Endothelial cell of umbilical vein (primary cell): ENCODE measurements at regions not wholly inside any gene's neighbourhood (a gene's known extent, or its start where the extent isn't known, plus 50 kb on each side); places are given as distances from the start of the nearest gene placed in this dataset.

ENCODE experiments used
- BruUV-seq: library from RNA; stranded (reverse); fragments of 400-500 nt; replicated peaks from 2 replicates; lab custom pipeline; 2021; lab: Mats Ljungman, UMichigan
- CTCF ChIA-PET: fragments of 300-600, 350-600 bp; sonication (Branson Sonifier 250); formaldehyde crosslinking; loops from one replicate; lab custom pipeline; 2021; ENCODE audit warnings: antibody characterized with exemption, inconsistent platforms; lab: Charles Lee
- POLR2A ChIA-PET: fragments of 300-600, 350-600 bp; sonication (Branson Sonifier 250); formaldehyde crosslinking; loops from one replicate; lab custom pipeline; 2021; ENCODE audit warnings: antibody characterized with exemption, inconsistent platforms; lab: Charles Lee
- DNase-seq: peaks from one replicate; pipeline ENCODE4 v3.0.0-alpha.2; 2011; ENCODE audit warnings: low read depth, low spot score
- FAIRE-seq: peaks from 2 replicates; lab custom pipeline; 2011; peaks lifted over from hg19 to GRCh38; lab: Jason Lieb, UNC
- H2AFZ ChIP-seq: 2 replicates; pipeline ENCODE4 v1.6.0; 2012; ENCODE audit warnings: low read depth, low read length, control low read depth, inconsistent platforms
- H3K27ac ChIP-seq: 2 replicates; pipeline ENCODE4 v1.5.1; 2011; ENCODE audit warnings: low read depth, mild to moderate bottlenecking, control low read depth, low read length, moderate library complexity; ENCODE audit not compliant: insufficient read depth
- H3K27me3 ChIP-seq, 2 experiments: 2 replicates each; pipeline versions ENCODE4 v1.6.0 to v1.6.1; 2011; ENCODE audit warnings: low read length in 2 of 2, mixed read lengths in 1 of 2; ENCODE audit not compliant: control insufficient read depth in 2 of 2, insufficient read depth in 2 of 2
- H3K36me3 ChIP-seq, 2 experiments: 2 replicates in 1 of 2; 3 replicates in 1 of 2; pipeline ENCODE4 v1.5.1; 2011; ENCODE audit warnings: low read length in 2 of 2, mild to moderate bottlenecking in 1 of 2, moderate library complexity in 1 of 2; ENCODE audit not compliant: control insufficient read depth in 2 of 2, insufficient read depth in 2 of 2; ENCODE audit errors: extremely low read depth in 1 of 2
- H3K4me1 ChIP-seq: 3 replicates; pipeline ENCODE4 v1.5.1; 2011; ENCODE audit warnings: mild to moderate bottlenecking, low read length; ENCODE audit not compliant: control insufficient read depth, insufficient read depth; ENCODE audit errors: extremely low read depth
- H3K4me2 ChIP-seq: 2 replicates; pipeline ENCODE4 v1.6.1; 2011; ENCODE audit warnings: low read length, control low read depth, mixed read lengths; ENCODE audit not compliant: insufficient read depth
- H3K4me3 ChIP-seq, 3 experiments: fragments of 200-600 bp in 1 of 3; sonication (generic), shearing (Covaris generic) in 1 of 3; replicated peaks in 1 of 3; 2 replicates each; pipeline ENCODE4 v1.5.1; 2011 to 2016; ENCODE audit warnings: control low read depth in 3 of 3, low read length in 3 of 3, mild to moderate bottlenecking in 2 of 3, inconsistent platforms in 1 of 3, low read depth in 1 of 3, moderate library complexity in 1 of 3; ENCODE audit not compliant: insufficient read depth in 1 of 3
- H3K79me2 ChIP-seq: 2 replicates; pipeline ENCODE4 v1.6.0; 2012; ENCODE audit warnings: low read length, inconsistent platforms; ENCODE audit not compliant: control insufficient read depth, insufficient read depth
- H3K9ac ChIP-seq: replicated peaks from 2 replicates; pipeline ENCODE3; 2011; ENCODE audit warnings: low read length, control low read depth; ENCODE audit not compliant: insufficient read depth; ENCODE audit errors: extremely low read depth
- H3K9me1 ChIP-seq: replicated peaks from 3 replicates; pipeline ENCODE4 v1.6.0; 2011; ENCODE audit warnings: mild to moderate bottlenecking, low read length; ENCODE audit not compliant: control insufficient read depth, insufficient read depth; ENCODE audit errors: extremely low read depth
- H3K9me3 ChIP-seq: replicated peaks from 2 replicates; pipeline ENCODE4 v1.5.1; 2012; ENCODE audit warnings: low read length, inconsistent platforms; ENCODE audit not compliant: control insufficient read depth, insufficient read depth
- H4K20me1 ChIP-seq: replicated peaks from 2 replicates; pipeline ENCODE3; 2011; ENCODE audit warnings: mild to moderate bottlenecking, low read length; ENCODE audit not compliant: control insufficient read depth, insufficient read depth; ENCODE audit errors: extremely low read depth
- EZH2 ChIP-seq: IDR thresholded peaks from 2 replicates; pipeline ENCODE4 v1.6.1; 2012; ENCODE audit warnings: borderline replicate concordance, low read depth, mild to moderate bottlenecking, moderate library complexity, low read length, inconsistent platforms; ENCODE audit not compliant: severe bottlenecking
- FOS ChIP-seq: IDR thresholded peaks from 2 replicates; pipeline ENCODE4 v1.6.1; 2011; ENCODE audit warnings: mild to moderate bottlenecking, low read length, moderate library complexity, borderline replicate concordance; ENCODE audit not compliant: insufficient read depth
- GATA2 ChIP-seq: IDR thresholded peaks from 2 replicates; pipeline ENCODE4 v1.7.0; 2011; ENCODE audit warnings: low read depth, mild to moderate bottlenecking, moderate library complexity, mixed read lengths, low read length; ENCODE audit not compliant: insufficient read length, insufficient read depth
- JUN ChIP-seq: IDR thresholded peaks from 2 replicates; pipeline ENCODE4 v1.6.1; 2011; ENCODE audit warnings: borderline replicate concordance, low read depth; ENCODE audit not compliant: insufficient read length, insufficient read depth
- MAX ChIP-seq: IDR thresholded peaks from 2 replicates; pipeline ENCODE4 v1.6.1; 2011; ENCODE audit not compliant: insufficient read depth, insufficient read length
- MYC ChIP-seq: IDR thresholded peaks from one replicate; pipeline ENCODE4 v1.6.1; 2011; ENCODE audit warnings: mild to moderate bottlenecking, low read depth, low read length
- POLR2A ChIP-seq: IDR thresholded peaks from 2 replicates; pipeline ENCODE4 v1.6.1; 2012; ENCODE audit warnings: low read depth, mild to moderate bottlenecking, control low read depth, low read length
- POLR2AphosphoS5 ChIP-seq: IDR thresholded peaks from 2 replicates; pipeline ENCODE4 v1.6.1; 2012; ENCODE audit warnings: low read depth, mild to moderate bottlenecking, control low read depth, low read length, moderate library complexity; ENCODE audit not compliant: insufficient read depth
- dilution Hi-C: fragments of 300-500 bp; cut with MboI; formaldehyde crosslinking; loops from one replicate; pipeline ENCODE4 v1.15.0; 2019; ENCODE audit warnings: low sequenced_read_pairs; ENCODE audit not compliant: extremely low pct_ligation_motif_present
- intact Hi-C: fragments of 100-400 bp; cut with micrococcal nuclease; formaldehyde crosslinking; loops from one replicate; pipeline ENCODE4 v1.10.0; 2022
- TF ChIP-seq, protein P1 (sequence below), 2 donors: IDR thresholded peaks; 1 replicate in 1 of 2; 2 replicates in 1 of 2; pipeline ENCODE4 v1.5.1; 2011; ENCODE audit warnings: low read length in 2 of 2, mild to moderate bottlenecking in 2 of 2, moderate library complexity in 2 of 2, control low read depth in 1 of 2, inconsistent platforms in 1 of 2, low read depth in 1 of 2; ENCODE audit not compliant: insufficient read depth in 1 of 2; ENCODE audit errors: extremely low read depth in 1 of 2

GRCh38 chr14:104422837-104423681, 156.5 kb upstream of the C14orf180 start:
- no TSS peak for BruUV-seq
- Histone ChIP-seq H3K4me3 (no peak overlapping the region), H3K9me1 (no peaks in the 10 kb centered on the region), H3K27me3 (no peaks in the 10 kb centered on the region), H2AFZ (no peak overlapping the region), H3K79me2 (no peaks in the 10 kb centered on the region), H4K20me1 (no peaks in the 10 kb centered on the region), H3K36me3 (no peaks in the 10 kb centered on the region), H3K4me2 (no peak overlapping the region), H3K27ac (no peak overlapping the region), H3K4me1 (no peaks in the 10 kb centered on the region), H3K9me3 (no peaks in the 10 kb centered on the region), H3K9ac (no peak overlapping the region)
- CTCF ChIA-PET = no interaction called here
- POLR2A ChIA-PET = no interaction called here
- no peak for FAIRE-seq
- dilution Hi-C loops = no loop called here
- intact Hi-C loops = no loop called here
- no peak for TF ChIP-seq GATA2
- TF ChIP-seq, protein P1, sequence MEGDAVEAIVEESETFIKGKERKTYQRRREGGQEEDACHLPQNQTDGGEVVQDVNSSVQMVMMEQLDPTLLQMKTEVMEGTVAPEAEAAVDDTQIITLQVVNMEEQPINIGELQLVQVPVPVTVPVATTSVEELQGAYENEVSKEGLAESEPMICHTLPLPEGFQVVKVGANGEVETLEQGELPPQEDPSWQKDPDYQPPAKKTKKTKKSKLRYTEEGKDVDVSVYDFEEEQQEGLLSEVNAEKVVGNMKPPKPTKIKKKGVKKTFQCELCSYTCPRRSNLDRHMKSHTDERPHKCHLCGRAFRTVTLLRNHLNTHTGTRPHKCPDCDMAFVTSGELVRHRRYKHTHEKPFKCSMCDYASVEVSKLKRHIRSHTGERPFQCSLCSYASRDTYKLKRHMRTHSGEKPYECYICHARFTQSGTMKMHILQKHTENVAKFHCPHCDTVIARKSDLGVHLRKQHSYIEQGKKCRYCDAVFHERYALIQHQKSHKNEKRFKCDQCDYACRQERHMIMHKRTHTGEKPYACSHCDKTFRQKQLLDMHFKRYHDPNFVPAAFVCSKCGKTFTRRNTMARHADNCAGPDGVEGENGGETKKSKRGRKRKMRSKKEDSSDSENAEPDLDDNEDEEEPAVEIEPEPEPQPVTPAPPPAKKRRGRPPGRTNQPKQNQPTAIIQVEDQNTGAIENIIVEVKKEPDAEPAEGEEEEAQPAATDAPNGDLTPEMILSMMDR (IDR thresholded peaks at IDR 0.05; ENCODE audit: extremely low read depth in 1 of 2, insufficient read depth in 1 of 2, low read depth in 1 of 2, low read length in 2 of 2) = no peak
- no peak for DNase-seq

GRCh38 chr14:104423701-104424405, 155.7 kb upstream of the C14orf180 start:
- intact Hi-C loops = no loop called here

More at GRCh38 chr14:104423701-104424405, 155.7 kb upstream of the C14orf180 start:
- H3K79me2 ChIP-seq = no peaks in the 10 kb centered on the region
- H3K27me3 ChIP-seq = no peaks in the 10 kb centered on the region
- ChIA-PET CTCF (no interaction called here), POLR2A (no interaction called here)
- no peak overlapping the region for H3K4me3 ChIP-seq
- TF ChIP-seq MYC (no peak), FOS (no peak), POLR2AphosphoS5 (no peak), MAX (no peak), EZH2 (no peak), GATA2 (no peak), POLR2A (no peak), JUN (no peak)
- TF ChIP-seq, protein P1 (IDR thresholded peaks at IDR 0.05; ENCODE audit: extremely low read depth in 1 of 2, insufficient read depth in 1 of 2, low read depth in 1 of 2, low read length in 2 of 2) = no peak
- H3K4me1 ChIP-seq = no peaks in the 10 kb centered on the region
- no peaks in the 10 kb centered on the region for H3K36me3 ChIP-seq
- BruUV-seq = no TSS peak
- no peak overlapping the region for H3K27ac ChIP-seq
- no peak for DNase-seq
- no peak overlapping the region for H2AFZ ChIP-seq
- no peak overlapping the region for H3K4me2 ChIP-seq
- FAIRE-seq = no peak
- H3K9me1 ChIP-seq = no peaks in the 10 kb centered on the region
- dilution Hi-C loops = no loop called here
- no peak overlapping the region for H3K9ac ChIP-seq
- no peaks in the 10 kb centered on the region for H4K20me1 ChIP-seq
- H3K9me3 ChIP-seq = no peaks in the 10 kb centered on the region
